OCI-LY3 (cell line): ENCODE measurements at regions not wholly inside any gene's neighbourhood (a gene's known extent, or its start where the extent isn't known, plus 50 kb on each side); places are given as distances from the start of the nearest gene placed in this dataset.

Experiments
- H2AFZ ChIP-seq: fragments of 200-600, 300-600 bp; shearing (Covaris generic); 2 replicates; pipeline ENCODE4 v1.6.0; 2014; ENCODE audit warnings: antibody characterized with exemption, low read depth, low read length
- H3K27ac ChIP-seq: fragments of 200-600, 300-600 bp; sonication (generic); 2 replicates; pipeline ENCODE4 v1.5.1; 2014; ENCODE audit warnings: mild to moderate bottlenecking, low read length, moderate library complexity, mixed read lengths
- H3K27me3 ChIP-seq: fragments of 200-600, 300-600 bp; sonication (generic); 2 replicates; pipeline ENCODE4 v1.6.1; 2014; ENCODE audit warnings: low read depth, low read length, mixed read lengths
- H3K36me3 ChIP-seq: fragments of 200-600, 300-600 bp; sonication (generic); replicated peaks from 2 replicates; pipeline ENCODE3; 2014; ENCODE audit warnings: low read depth, low read length, mixed read lengths
- H3K4me1 ChIP-seq: fragments of 300-600, 200-600 bp; sonication (generic); 2 replicates; pipeline ENCODE4 v1.6.1; 2014; ENCODE audit warnings: low read length, mixed read lengths
- H3K4me2 ChIP-seq: fragments of 200-600, 300-600 bp; sonication (generic); 2 replicates; pipeline ENCODE4 v1.6.1; 2014; ENCODE audit warnings: low read length, mixed read lengths
- H3K4me3 ChIP-seq: fragments of 300-600, 200-600 bp; sonication (generic); 2 replicates; pipeline ENCODE4 v1.5.1; 2014; ENCODE audit warnings: antibody characterized with exemption, mild to moderate bottlenecking, low read length, moderate library complexity
- H3K79me2 ChIP-seq: fragments of 300-600, 200-600 bp; shearing (Covaris generic); 2 replicates; pipeline ENCODE4 v1.6.1; 2014; ENCODE audit warnings: mild to moderate bottlenecking, low read length, mixed read lengths
- H3K9ac ChIP-seq: fragments of 300-600, 200-600 bp; shearing (Covaris generic); 2 replicates; pipeline ENCODE4 v1.6.0; 2014; ENCODE audit warnings: mild to moderate bottlenecking, low read length, moderate library complexity
- H3K9me3 ChIP-seq: fragments of 200-600, 300-600 bp; shearing (Covaris generic); 2 replicates; pipeline ENCODE4 v1.6.1; 2014; ENCODE audit warnings: low read length, mixed read lengths; ENCODE audit not compliant: insufficient read depth
- H4K20me1 ChIP-seq: fragments of 200-600, 300-600 bp; sonication (generic); 2 replicates; pipeline ENCODE4 v1.6.1; 2016; ENCODE audit warnings: low read length, mixed read lengths; ENCODE audit not compliant: insufficient read depth
- EZH2phosphoT487 ChIP-seq: fragments of 200-600 bp; shearing (Covaris generic); IDR thresholded peaks from 2 replicates; pipeline ENCODE4 v1.6.1; 2018; ENCODE audit warnings: antibody characterized with exemption, mixed run types, low read depth
- TF ChIP-seq, protein P1 (sequence below): fragments of 200-600, 300-600 bp; sonication (generic); IDR thresholded peaks from 2 replicates; pipeline ENCODE4 v1.5.1; 2014; ENCODE audit warnings: antibody characterized with exemption, low read length, low read depth

DNA sequence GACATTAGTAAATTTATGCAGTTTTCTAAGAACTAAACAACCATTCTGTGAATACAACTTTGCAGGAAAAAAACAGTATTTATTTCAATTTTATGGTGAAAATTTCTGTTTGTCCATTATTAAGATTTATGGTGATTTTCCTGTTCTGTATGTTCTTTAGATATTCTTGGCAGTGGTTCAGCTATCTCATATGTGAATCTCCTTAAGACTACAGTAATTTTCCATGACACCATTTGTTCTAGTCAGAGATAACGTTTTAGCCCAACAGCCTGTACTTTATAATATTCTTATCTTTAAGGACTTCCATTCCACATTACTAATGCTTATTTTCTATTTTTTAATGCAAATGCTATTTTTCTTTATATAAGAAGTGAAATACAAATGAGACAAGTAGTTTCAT is 504.0 kb downstream of the RFPL4B start:
- H3K9me3 ChIP-seq, result no peaks in the 10 kb centered on the region
- no peaks in the 10 kb centered on the region for H3K27me3 ChIP-seq
- H3K4me1 ChIP-seq, result peaks cover 13% of the 10 kb centered on the region
- H3K27ac ChIP-seq, result no peak overlapping the region
- no peak overlapping the region for H3K4me3 ChIP-seq
- H2AFZ ChIP-seq, result no peak overlapping the region
- H3K36me3 ChIP-seq, result no peaks in the 10 kb centered on the region
- no peak for TF ChIP-seq EZH2phosphoT487
- TF ChIP-seq, protein P1, sequence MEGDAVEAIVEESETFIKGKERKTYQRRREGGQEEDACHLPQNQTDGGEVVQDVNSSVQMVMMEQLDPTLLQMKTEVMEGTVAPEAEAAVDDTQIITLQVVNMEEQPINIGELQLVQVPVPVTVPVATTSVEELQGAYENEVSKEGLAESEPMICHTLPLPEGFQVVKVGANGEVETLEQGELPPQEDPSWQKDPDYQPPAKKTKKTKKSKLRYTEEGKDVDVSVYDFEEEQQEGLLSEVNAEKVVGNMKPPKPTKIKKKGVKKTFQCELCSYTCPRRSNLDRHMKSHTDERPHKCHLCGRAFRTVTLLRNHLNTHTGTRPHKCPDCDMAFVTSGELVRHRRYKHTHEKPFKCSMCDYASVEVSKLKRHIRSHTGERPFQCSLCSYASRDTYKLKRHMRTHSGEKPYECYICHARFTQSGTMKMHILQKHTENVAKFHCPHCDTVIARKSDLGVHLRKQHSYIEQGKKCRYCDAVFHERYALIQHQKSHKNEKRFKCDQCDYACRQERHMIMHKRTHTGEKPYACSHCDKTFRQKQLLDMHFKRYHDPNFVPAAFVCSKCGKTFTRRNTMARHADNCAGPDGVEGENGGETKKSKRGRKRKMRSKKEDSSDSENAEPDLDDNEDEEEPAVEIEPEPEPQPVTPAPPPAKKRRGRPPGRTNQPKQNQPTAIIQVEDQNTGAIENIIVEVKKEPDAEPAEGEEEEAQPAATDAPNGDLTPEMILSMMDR, result no peak
- no peaks in the 10 kb centered on the region for H3K79me2 ChIP-seq
- H3K4me2 ChIP-seq, result no peak overlapping the region
- no peak overlapping the region for H3K9ac ChIP-seq
- no peaks in the 10 kb centered on the region for H4K20me1 ChIP-seq

DNA sequence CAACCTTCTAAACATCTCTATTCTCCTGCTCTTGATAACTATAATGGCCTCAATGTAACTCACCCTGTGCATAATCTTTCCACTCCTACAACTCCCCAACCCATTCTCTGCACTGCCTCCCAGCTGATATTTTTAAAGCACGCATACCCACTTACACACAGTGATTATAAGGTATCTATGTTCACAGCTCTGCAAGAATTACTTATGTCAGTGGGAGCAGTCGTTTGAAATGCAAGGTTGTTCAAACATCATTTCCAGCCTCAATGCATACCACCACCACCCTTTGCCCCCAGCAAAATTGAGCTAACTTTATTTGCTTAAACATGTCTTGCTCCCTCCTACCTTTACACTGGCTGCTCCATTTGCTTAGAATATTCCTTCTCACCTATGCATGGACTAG is 506.0 kb downstream of the RFPL4B start:
- peaks cover 13% of the 10 kb centered on the region for H3K4me1 ChIP-seq
- no peak overlapping the region for H2AFZ ChIP-seq
- H3K9me3 ChIP-seq, result no peaks in the 10 kb centered on the region
- TF ChIP-seq, protein P1, result no peak
- TF ChIP-seq EZH2phosphoT487, result no peak
- no peak overlapping the region for H3K27ac ChIP-seq
- no peak overlapping the region for H3K9ac ChIP-seq
- no peak overlapping the region for H3K4me2 ChIP-seq
- no peaks in the 10 kb centered on the region for H3K79me2 ChIP-seq
- H4K20me1 ChIP-seq, result no peaks in the 10 kb centered on the region
- H3K36me3 ChIP-seq, result no peaks in the 10 kb centered on the region
- no peaks in the 10 kb centered on the region for H3K27me3 ChIP-seq
- H3K4me3 ChIP-seq, result no peak overlapping the region

DNA sequence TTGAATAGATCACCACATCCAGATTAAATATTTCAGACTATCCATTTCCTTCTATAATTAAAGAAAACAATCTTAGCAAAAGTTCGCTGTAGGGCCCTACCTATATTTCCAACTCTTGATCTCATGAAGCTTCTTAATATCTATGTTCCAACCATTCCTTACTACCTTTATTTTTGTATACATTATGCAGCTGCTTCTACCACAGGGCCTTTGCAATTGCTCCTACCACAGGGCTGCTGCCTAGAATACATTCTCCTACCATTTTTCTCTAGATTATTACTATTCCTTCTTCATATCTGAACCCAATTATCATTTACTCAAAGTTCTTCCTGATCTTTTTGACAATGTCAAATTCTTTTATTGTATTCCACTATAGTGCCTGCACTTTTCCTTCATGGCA is 516.6 kb downstream of the RFPL4B start:
- no peaks in the 10 kb centered on the region for H4K20me1 ChIP-seq
- no peak overlapping the region for H3K9ac ChIP-seq
- no peak overlapping the region for H2AFZ ChIP-seq
- no peaks in the 10 kb centered on the region for H3K27me3 ChIP-seq
- no peaks in the 10 kb centered on the region for H3K79me2 ChIP-seq
- H3K4me1 ChIP-seq, result no peaks in the 10 kb centered on the region
- TF ChIP-seq, protein P1, result no peak
- TF ChIP-seq EZH2phosphoT487, result no peak
- no peak overlapping the region for H3K4me2 ChIP-seq
- no peak overlapping the region for H3K27ac ChIP-seq
- H3K4me3 ChIP-seq, result no peak overlapping the region
- no peaks in the 10 kb centered on the region for H3K9me3 ChIP-seq
- no peaks in the 10 kb centered on the region for H3K36me3 ChIP-seq

DNA sequence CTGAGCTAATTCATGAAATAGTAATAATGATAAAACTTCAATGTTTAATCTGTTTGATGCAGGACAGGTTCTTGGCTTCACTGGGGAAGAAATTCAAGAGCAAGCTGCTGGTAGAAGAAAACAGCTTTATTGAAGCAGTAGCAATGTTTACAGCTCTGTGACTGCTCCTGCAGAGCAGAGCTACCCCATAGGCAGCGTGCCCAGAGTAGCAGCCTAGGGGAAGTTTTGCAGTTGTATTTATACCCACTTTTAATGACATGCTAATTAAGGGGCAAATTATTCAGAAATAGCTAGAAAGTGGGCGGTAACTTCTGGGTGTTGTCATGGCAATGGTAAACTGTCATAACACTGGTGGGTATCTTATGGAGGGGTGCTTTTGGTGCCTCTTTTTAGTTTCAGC is 518.0 kb downstream of the RFPL4B start:
- no peaks in the 10 kb centered on the region for H3K4me1 ChIP-seq
- no peaks in the 10 kb centered on the region for H3K79me2 ChIP-seq
- no peaks in the 10 kb centered on the region for H4K20me1 ChIP-seq
- H3K27ac ChIP-seq, result no peak overlapping the region
- no peaks in the 10 kb centered on the region for H3K36me3 ChIP-seq
- H2AFZ ChIP-seq, result no peak overlapping the region
- H3K9me3 ChIP-seq, result no peaks in the 10 kb centered on the region
- no peak overlapping the region for H3K9ac ChIP-seq
- no peak overlapping the region for H3K4me3 ChIP-seq
- H3K27me3 ChIP-seq, result no peaks in the 10 kb centered on the region
- TF ChIP-seq, protein P1, result no peak
- TF ChIP-seq EZH2phosphoT487, result no peak
- no peak overlapping the region for H3K4me2 ChIP-seq
